ENCODE measurements at regions not wholly inside any gene's neighbourhood (a gene's known extent, or its start where the extent isn't known, plus 50 kb on each side); places are given as distances from the start of the nearest gene placed in this dataset.
"Not testable (repeated sequence)": the region's sequence is repeated elsewhere in the genome, so short reads cannot be mapped to it uniquely, and the experiment has no call there.

DNA sequence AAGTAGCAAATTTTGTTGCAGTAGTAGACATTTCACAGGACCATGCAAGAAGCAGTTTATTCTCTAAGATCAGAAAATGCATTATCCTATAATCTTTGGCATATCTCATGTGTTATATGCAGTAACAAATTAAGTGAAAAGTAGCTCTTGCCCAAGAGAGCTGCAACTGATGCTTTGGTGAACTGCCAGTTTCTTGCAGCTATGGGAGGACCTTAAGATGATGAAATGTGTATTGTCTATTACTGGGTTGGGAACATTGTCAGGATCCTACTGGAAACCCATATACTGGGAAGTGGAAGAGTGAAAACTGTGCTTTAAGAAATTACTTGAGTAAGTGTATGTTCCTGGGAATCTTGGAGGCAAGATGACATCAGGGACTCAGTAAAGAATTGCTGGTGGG, 238.8 kb downstream of the DACT1 start:
- in situ Hi-C loops (cut with MboI; ENCODE audit: low sequenced_read_pairs), result no loop called here

DNA sequence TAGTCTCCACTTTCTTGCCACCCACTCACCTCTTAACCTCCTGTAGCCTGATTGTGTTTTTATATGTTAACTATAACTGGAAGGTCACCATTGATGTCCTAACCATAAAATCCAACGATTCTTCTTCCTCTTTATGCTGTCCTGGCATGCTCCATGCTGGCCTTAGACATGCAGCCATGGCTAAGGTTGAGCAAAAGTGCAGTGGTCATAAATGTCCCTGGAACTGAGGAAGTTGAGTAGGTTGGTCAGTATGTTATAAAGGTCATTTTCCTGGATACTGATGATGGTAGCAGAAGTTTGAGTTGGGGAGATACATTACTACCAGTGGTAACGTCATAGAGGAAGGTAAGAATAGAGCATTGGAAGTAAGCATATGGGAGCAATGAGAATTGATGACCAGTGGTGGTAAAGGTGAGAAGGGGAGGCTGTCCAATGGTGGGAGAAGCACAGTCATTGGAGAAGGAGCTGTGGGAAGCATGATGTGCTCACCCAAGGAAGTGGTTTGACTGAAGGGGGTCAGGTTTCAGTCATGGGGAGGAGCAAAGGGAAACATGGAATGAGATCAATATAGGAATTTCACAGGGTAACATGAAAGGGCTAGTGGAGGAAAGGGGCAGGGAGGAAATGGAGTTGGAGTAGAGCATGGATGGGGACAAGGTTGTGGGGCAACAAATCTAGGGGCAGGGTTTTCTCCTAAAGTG, 240.8 kb downstream of the DACT1 start:
- in situ Hi-C loops (cut with MboI; ENCODE audit: low sequenced_read_pairs), result no loop called here

DNA sequence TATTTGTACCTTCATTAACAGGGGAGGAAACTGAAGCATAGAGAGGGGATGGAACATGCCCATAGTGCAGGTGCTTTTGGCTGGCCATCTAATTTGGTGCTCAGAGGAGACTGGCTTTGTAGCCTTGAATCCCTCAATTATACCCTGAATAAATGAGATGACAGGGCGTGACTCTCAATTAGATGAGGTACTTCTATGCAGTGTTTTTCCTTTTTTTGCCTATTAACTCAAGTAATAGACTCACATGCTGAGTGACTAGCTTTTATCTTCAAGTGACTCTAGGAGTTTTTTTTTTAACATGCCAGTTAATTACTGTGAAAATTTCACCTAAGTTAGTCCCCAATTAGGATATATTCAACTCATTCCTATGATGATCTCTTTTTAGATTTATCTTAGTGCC, 243.7 kb downstream of the DACT1 start:
- in situ Hi-C loops (cut with MboI; ENCODE audit: low sequenced_read_pairs), result no loop called here

DNA sequence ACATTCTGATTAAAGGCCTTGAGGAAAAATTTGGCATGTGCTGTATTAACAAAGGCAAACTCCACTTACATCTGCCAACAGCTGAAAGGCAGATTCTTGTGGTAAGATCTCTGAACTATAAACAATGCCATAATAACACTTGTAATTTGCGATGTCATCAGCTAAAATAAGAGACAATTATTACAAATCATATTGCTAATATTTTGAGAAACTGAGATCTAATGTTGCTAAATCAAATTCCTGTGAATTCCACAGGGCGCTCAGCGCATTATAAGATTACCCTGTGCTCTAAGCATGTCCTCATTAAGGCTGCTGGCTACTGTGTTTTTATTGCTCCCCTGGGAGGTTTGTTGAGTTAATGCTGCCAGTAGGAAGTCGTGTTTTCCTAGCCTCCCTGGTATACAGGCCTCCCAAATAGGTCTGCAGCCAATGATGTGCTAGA, 244.8 kb downstream of the DACT1 start:
- in situ Hi-C loops (cut with MboI; ENCODE audit: low sequenced_read_pairs), result no loop called here

DNA sequence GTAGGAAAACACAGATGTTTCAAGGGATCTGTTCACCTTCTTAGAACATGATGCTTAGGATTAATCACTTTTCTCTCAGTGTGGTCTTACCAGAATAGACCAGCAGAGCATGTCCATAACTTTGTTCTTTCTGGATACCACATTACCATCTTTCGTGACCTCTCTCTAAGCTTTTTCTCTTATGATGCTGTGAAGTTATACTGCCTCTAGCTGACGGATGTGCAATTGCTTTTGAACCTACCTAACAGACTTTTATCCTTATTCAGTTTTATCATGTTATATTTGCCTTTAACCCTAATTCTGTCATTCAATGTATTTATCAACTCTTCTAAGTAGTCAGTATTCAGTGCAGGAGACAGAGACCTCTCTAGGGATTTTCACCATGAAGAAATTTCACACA, 246.7 kb downstream of the DACT1 start:
- in situ Hi-C loops (cut with MboI; ENCODE audit: low sequenced_read_pairs), result no loop called here

DNA sequence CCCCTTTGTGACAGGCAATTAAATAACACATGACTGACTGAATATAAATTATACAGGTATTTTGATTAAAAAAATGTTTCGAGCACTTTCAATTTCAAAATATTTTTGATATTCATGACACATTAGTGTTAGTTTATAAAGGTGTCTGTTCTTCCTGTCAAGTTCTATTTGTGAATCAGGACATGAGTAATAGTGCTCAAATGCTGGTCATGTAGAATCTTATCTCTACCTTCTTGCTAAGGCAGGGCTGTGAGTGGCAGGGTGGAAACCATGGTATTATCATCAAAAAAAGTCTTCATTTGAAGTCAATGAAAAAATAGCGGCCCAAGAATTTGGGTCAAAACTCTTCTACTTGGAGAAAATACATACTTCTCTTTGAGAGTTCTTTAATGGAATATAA, 250.2 kb downstream of the DACT1 start:
- in situ Hi-C loops (cut with MboI; ENCODE audit: low sequenced_read_pairs), result no loop called here

DNA sequence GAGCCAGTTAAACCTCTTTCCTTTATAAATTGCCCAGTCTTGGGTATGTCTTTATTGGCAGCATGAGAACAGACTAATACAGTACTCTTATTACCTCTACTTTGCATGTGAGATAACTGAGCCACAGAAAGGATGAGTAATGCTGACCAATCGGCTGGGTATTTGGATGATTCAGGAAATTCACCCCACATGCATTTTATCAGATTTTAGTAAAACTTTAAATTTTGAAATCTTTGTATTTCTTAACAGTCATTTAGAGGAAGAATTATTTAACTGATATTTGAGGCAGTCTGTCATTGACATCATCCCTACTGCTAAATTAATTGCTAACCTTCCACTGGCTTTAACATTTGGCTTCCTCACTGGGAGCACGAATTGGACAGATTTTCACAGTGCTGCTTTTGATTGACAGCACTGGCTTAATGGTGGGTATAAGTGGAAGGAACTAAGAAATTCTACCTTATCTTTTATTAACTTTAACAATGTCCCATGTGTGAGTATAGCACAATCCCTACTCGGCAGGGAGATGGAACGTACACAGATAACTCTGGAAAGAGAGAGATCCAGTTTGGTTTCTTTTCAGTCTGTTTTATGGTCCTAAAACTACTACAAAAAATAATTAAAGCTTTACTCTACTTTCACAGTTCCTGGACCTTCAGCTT, 261.0 kb downstream of the DACT1 start:
- in situ Hi-C loops (cut with MboI; ENCODE audit: low sequenced_read_pairs), result no loop called here

DNA sequence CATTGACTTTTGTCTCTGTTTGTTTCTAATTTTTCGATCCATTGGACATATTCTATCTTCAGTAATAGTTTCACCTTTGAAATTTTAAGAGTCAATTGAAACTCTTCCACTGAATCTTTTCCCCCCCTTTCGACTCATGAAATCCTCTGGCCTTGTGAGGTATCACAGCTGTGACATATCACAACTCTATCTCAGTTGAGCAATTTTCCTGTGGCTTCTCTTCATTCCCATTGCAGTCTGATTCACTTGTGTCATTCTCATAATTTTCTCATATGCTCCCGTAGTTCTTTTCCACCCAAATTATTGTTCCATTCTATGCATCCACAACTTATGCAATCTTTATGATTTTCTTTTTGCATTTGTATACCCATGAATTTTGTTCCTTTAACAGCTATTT, 261.6 kb downstream of the DACT1 start:
- in situ Hi-C loops (cut with MboI; ENCODE audit: low sequenced_read_pairs), result no loop called here

DNA sequence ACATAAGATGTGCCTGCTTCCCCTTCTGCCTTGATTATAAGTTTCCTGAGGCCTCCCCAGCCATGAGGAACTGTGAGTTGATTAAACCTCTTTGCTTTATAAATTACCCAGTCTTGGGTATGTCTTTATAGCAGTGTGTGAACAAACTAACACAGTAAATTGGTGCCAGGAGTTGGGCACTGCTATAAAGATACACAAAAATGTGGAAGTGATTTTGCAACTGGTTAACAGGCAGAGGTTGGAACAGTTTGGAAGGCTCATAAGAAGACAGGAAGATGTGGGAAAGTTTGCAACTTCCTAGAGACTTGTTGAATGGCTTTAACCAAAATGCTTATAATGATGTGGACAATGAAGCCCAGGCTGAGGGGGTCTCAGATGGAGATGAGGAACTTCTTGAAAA, 264.1 kb downstream of the DACT1 start:
- in situ Hi-C loops (cut with MboI; ENCODE audit: low sequenced_read_pairs), result no loop called here

DNA sequence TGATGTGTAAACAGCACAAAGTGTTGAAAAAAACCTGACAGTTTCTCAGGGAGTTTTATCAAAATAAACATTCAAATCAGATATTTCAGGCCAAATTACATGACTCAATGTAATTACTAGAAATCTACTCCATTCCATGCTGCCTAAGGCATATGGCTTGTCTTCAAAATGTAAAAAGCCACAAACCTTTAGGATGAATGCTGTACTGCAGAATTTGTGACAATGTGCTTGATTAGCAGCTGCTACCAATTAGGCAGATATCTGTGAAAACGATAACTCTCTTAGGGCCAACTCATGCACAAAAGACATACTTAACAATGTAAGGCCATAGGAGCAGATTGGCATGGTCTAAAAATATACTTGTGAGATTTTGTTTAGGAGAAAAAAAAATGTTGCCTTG, 267.0 kb downstream of the DACT1 start:
- in situ Hi-C loops (cut with MboI; ENCODE audit: low sequenced_read_pairs), result no loop called here

DNA sequence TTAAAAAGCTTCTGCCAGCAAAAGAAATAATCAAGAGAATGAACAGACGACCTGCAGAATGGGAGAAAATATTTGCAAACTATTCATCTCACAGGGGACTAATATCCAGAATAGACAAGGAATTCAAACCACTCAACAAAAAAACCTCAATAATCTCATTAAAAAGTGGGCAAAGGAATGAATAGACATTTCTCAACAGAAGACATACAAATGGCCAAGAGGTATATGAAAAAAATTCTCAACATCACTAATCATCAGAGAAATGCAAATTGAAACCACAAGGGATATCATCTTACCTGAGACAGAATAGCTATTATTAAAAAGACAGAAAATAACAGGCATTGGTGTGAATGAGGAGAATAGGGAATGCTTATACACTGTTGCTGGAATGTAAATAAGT, 270.0 kb downstream of the DACT1 start:
- in situ Hi-C loops (cut with MboI; ENCODE audit: low sequenced_read_pairs), result no loop called here

DNA sequence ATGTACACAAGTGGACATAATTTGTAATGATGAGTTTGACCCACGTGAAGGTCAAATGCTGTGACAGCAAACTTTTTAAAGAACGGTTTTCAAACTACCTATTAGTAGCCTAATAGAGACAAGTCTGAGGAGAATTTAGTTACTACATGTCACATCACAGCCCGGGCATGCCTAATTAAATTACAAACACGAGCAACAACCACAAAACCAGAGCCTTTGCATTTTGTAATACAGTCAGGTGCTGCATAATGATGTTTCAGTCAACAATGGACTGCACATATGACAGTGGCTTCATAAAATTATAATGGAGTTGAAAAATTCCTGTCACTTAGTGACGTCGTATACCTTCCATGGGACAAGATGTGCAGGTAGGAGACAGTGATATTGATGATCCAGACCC, 274.5 kb downstream of the DACT1 start:
- in situ Hi-C loops (cut with MboI; ENCODE audit: low sequenced_read_pairs), result no loop called here

DNA sequence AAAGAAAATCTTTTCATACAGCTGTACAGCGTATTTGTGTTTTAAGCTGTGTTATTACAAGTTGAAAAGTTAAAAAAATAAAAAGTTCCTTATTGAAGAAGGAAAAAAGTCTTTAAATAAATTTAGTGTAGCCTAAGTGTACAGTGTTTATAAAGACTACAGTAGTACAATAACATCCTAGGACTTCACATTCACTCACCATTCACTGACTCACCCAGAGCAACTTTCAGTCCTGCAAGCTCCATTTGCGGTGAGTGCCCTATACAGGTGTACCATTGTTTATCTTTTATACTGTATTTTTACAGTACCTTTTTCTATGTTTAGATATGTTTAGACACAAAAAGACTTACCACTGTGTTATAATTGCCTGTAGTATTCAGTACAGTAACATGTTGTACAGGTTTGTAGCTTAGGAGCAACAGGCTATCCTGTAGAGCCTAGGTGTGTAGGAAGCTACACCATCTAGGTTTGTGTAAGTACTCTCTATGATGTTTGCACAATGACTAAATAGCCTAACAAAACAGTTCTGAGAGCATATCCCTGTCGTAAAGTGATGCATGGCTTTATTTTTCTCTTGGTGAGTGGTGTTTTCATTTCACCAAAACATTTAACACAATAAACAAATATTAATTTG, 275.2 kb downstream of the DACT1 start:
- in situ Hi-C loops (cut with MboI; ENCODE audit: low sequenced_read_pairs), result no loop called here

DNA sequence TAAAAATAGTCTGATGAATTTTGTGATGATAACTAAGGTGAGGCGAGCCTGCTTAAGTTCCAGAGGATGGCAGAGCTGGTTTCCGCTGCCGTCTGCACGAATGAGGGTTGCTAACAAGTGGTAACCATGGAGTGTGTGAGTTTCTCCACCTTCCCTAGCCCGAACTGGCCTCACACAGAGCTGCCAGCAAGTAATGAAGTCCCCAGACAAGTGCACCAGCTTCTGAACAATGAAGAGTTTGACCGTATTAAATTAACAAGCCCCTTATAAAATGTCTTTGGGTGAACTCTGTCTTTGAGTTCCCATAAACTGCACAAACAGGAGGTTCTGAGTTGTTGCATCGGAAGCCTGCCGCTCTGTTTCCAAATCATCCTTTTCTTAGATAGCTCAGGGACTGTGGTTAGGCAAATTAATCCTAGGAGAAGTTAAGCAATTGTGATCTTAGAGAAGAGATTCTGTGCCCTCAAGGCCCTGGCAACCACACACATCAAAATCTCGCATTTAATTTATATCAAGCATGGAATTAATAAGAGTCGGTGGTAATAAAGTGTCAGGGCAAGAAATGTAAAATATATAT, 274.1 kb upstream of the DAAM1 start:
- in situ Hi-C loops (cut with MboI; ENCODE audit: low sequenced_read_pairs), result no loop called here

DNA sequence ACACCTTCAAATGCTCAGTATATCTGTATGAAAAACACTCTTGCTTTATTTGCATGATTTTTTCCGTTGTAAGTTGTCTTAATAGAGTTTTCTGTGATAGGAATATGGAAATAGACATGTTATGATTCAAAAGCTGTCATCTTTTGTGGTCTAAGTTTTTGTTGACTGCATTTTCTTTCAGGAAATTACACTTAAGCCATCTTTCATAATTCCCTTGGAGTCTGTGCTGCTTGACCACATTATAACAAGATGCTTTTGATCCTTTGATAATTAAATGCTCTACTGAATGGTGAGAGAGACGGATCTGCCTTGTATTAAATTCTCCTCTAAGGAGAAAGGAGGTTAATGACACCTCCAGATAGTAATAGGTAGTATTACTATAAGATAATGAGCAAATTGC, 272.8 kb upstream of the DAAM1 start:
- in situ Hi-C loops (cut with MboI; ENCODE audit: low sequenced_read_pairs), result no loop called here

DNA sequence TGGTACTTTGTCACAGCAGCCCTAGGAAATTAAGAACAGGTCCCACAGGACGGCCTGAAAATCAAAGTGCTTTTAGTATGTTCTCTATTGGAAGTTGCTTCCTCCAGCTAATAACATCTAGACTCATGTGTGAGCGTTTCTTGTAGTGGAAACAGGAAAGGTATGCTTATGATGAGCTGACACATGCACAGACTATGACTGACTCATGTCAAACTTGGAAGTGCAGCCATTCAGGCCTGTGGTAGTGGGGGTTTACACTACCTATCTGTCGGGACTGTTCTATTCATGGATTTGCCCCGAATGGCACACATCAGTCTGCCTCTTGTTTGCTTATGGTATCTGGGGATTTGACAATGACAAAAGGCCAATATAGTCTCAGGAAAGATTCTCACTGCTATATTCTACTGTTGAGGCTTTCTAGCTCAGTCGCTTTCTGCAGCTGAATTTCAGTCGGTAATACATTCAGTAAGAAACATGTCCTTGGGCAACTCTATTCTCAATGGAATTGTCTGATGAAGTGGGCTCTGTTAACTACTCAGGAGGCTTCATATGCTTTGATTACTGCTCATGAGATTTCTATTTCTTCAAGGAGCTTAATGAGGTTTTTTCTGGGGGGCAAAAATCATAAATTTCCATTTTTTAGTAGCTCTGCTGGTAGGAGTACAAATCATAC, 270.3 kb upstream of the DAAM1 start:
- in situ Hi-C loops (cut with MboI; ENCODE audit: low sequenced_read_pairs), result no loop called here

DNA sequence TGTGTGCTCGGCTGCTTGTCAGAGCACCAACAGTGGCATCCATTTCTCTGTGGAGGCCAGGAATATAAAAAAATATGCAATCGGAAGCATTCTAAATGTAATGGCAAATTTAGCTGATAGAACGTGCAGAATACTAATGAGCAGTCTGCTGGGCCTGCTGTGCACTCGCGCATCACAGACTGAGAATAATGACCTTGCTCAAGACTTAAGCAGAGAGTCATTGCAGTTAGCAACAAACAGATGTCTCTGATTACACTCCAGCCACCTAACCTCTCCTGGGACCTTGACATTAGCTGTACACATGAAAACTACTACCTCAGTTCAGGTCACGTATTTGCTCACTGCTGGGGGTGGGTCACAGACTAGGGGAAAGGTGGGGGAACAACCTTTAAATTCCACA, 269.2 kb upstream of the DAAM1 start:
- in situ Hi-C loops (cut with MboI; ENCODE audit: low sequenced_read_pairs), result no loop called here

DNA sequence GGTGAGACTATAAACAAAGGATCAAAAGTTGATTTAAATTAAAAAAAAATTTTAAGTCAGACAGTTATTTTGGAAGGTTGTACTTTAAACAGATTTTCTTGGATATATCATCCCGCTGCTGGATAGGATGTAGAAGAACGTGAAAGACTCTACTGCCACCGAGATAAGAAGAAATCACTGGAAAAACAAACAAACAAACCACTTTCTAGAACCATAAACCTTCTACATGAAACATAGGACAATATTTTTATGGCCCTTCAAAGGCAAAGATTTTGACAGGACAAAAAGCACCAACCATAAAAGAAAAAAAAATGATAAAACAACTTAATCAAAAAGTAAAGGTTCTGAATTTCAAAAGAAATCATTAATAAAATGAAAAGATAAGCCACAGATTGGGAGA, 268.2 kb upstream of the DAAM1 start:
- in situ Hi-C loops (cut with MboI; ENCODE audit: low sequenced_read_pairs), result no loop called here

DNA sequence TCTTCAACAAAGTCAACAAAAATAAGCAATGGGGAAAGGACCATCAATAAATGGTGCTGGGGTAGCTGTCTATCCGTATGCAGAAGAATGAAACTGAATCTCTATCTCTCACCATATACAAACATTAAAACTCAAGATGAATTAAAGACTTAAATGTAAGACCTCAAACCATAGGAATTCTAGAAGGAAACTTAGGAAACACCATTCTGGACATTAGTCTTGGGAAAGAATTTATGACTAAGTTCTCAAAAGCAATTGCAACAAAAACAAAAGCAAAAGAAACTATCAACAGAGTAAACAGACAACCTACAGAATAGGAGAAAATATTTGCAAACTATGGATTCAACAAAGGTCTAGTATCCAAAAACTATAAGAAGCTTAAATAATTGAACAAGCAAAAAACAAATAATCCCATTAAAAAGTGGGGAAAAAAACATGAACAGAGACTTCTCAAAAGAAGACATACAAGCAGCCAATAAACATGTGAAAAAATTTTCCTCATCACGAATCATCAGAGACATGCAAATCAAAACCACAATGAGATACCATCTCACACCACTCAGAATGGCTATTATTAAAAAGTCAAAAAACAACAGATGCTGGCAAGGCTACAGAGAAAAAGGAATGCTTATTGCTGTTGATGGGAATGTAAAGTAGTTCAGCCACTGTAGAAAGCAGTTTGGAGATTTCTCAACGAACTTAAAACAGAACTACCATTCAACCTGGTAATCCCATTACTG, 266.1 kb upstream of the DAAM1 start:
- in situ Hi-C loops (cut with MboI; ENCODE audit: low sequenced_read_pairs), result not testable (repeated sequence)

DNA sequence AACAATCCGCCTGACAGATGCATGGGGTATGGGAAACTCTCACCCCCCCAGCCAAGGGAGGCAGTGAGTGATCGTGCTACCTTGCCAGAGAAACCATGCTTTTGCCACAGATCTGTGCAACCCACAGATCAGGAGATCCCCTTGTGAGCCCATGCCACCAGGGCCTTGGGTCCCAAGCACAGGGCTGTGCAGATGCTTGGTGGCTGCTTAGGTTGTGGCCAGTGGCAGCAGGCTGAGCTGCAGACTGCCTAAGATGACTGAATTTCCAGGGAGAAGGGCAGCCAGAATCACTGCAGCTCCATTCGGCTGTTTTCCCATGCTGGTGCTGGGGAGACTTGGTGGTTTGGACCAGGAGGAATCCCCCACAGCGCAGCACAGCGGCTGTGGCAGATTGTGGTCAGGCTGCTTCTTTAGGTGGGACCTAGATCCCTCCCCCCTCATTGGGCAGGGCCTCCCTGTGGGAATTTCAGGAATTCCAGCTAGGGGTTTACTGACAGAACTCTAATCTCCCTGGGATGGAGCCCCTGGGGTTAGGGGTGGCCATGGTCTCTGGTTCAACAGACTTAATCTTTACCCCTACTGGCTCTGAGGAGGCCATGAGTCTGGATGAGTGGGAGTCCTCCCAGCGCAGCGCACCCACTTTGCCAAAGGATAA, 264.6 kb upstream of the DAAM1 start:
- in situ Hi-C loops (cut with MboI; ENCODE audit: low sequenced_read_pairs), result no loop called here
